ENCODE measurements at regions not wholly inside any gene's neighbourhood (a gene's known extent, or its start where the extent isn't known, plus 50 kb on each side); places are given as distances from the start of the nearest gene placed in this dataset.

DNA sequence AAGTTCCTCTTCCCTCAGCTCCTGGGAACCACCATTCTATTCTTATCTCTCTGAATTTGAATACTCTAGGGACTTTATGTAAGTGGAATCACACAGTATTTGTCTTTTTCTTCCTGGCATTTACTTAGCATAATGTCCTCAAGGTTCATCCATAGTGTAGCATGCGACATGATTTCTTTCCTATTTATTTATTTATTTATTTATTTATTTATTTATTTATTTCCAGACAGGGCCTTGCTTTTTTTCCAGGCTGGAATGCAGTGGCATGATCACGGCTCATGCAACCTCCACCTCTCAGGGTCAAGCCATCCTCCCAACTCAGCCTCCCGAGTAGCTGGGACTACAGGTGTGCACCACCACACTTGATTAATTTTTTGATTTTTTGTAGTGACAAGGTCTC is 142.1 kb downstream of the GPBP1 start:
- Mint-ChIP-seq H3K4me3 (no peak overlapping the region), H3K27ac (no peak overlapping the region), H3K27me3 (no peaks in the 10 kb centered on the region), H3K9me3 (no peaks in the 10 kb centered on the region), H3K36me3 (no peaks in the 10 kb centered on the region), H3K4me1 (ENCODE audit: unreplicated experiment) (peaks cover 6% of the 10 kb centered on the region)
- TF ChIP-seq, protein P1, sequence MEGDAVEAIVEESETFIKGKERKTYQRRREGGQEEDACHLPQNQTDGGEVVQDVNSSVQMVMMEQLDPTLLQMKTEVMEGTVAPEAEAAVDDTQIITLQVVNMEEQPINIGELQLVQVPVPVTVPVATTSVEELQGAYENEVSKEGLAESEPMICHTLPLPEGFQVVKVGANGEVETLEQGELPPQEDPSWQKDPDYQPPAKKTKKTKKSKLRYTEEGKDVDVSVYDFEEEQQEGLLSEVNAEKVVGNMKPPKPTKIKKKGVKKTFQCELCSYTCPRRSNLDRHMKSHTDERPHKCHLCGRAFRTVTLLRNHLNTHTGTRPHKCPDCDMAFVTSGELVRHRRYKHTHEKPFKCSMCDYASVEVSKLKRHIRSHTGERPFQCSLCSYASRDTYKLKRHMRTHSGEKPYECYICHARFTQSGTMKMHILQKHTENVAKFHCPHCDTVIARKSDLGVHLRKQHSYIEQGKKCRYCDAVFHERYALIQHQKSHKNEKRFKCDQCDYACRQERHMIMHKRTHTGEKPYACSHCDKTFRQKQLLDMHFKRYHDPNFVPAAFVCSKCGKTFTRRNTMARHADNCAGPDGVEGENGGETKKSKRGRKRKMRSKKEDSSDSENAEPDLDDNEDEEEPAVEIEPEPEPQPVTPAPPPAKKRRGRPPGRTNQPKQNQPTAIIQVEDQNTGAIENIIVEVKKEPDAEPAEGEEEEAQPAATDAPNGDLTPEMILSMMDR (conservative IDR thresholded peaks at IDR 0.05): no peak
- no peak for DNase-seq (ENCODE audit: extremely low spot score, unreplicated experiment)

Measured in type B pancreatic cell (in vitro differentiated cells).